Chondrocyte (in vitro differentiated cells): ENCODE measurements at regions not wholly inside any gene's neighbourhood (a gene's known extent, or its start where the extent isn't known, plus 50 kb on each side); places are given as distances from the start of the nearest gene placed in this dataset.

Source experiments
- DNase-seq: peaks from one replicate; pipeline ENCODE4 v3.0.0; 2021; ENCODE audit warnings: mixed read lengths, low spot score
- H3K27ac Mint-ChIP-seq: one replicate; pipeline ENCODE4 v1.8.0; 2021; ENCODE audit warnings: mild to moderate bottlenecking, moderate library complexity, mixed read lengths; ENCODE audit not compliant: unreplicated experiment
- H3K27me3 Mint-ChIP-seq: 2 replicates; pipeline ENCODE4 v1.8.0; 2021; ENCODE audit warnings: low read depth, mixed read lengths
- H3K36me3 Mint-ChIP-seq: 2 replicates; pipeline ENCODE4 v1.8.0; 2021; ENCODE audit warnings: low read depth, mixed read lengths
- H3K4me1 Mint-ChIP-seq: 2 replicates; pipeline ENCODE4 v1.8.0; 2021; ENCODE audit warnings: low read depth, mild to moderate bottlenecking, mixed read lengths
- H3K4me3 Mint-ChIP-seq: one replicate; pipeline ENCODE4 v1.8.0; 2021; ENCODE audit warnings: mild to moderate bottlenecking, moderate library complexity, mixed read lengths; ENCODE audit not compliant: unreplicated experiment
- H3K9me3 Mint-ChIP-seq: 2 replicates; pipeline ENCODE4 v1.8.0; 2021; ENCODE audit warnings: low read depth, mixed read lengths
- CTCF ChIP-seq: fragments of 200-600 bp; sonication (generic); IDR thresholded peaks from 2 replicates; pipeline ENCODE4 v1.5.0; 2021; ENCODE audit warnings: antibody characterized with exemption, mild to moderate bottlenecking, moderate library complexity

- TF ChIP-seq CTCF, result no peak
- H3K27ac Mint-ChIP-seq, result peak overlapping the region; percentile 76
- H3K27me3 Mint-ChIP-seq, result no peaks in the 10 kb centered on the region
- peaks cover 58% of the 10 kb centered on the region for H3K4me1 Mint-ChIP-seq
- H3K9me3 Mint-ChIP-seq, result no peaks in the 10 kb centered on the region
- no peak for DNase-seq
- H3K36me3 Mint-ChIP-seq, result peaks cover 1% of the 10 kb centered on the region
- H3K4me3 Mint-ChIP-seq, result no peak overlapping the region
Observed at GRCh38 chr5:111836426-111836825, 79.4 kb upstream of the NREP start.

- DNase-seq, result no peak
- H3K36me3 Mint-ChIP-seq, result peaks cover 6% of the 10 kb centered on the region
- H3K27me3 Mint-ChIP-seq, result no peaks in the 10 kb centered on the region
- H3K4me3 Mint-ChIP-seq, result no peak overlapping the region
- H3K27ac Mint-ChIP-seq, result peak overlapping the region; percentile 62
- peaks cover 56% of the 10 kb centered on the region for H3K4me1 Mint-ChIP-seq
- no peaks in the 10 kb centered on the region for H3K9me3 Mint-ChIP-seq
- peak; percentile 60 for TF ChIP-seq CTCF
Observed at GRCh38 chr5:111834926-111835599, 78.1 kb upstream of the NREP start.

GRCh38 chr5:111830333-111830732, 73.3 kb upstream of the NREP start:
- H3K4me3 Mint-ChIP-seq, result no peak overlapping the region
- TF ChIP-seq CTCF, result no peak
- peaks cover 14% of the 10 kb centered on the region for H3K36me3 Mint-ChIP-seq
- peak overlapping the region; percentile 90 for H3K27ac Mint-ChIP-seq
- no peaks in the 10 kb centered on the region for H3K27me3 Mint-ChIP-seq
- DNase-seq, result no peak
- peaks cover 6% of the 10 kb centered on the region for H3K9me3 Mint-ChIP-seq
- peaks cover 39% of the 10 kb centered on the region for H3K4me1 Mint-ChIP-seq

- TF ChIP-seq CTCF, result no peak
- H3K36me3 Mint-ChIP-seq, result peaks cover 14% of the 10 kb centered on the region
- peak overlapping the region; percentile 90 for H3K27ac Mint-ChIP-seq
- H3K4me3 Mint-ChIP-seq, result no peak overlapping the region
- no peaks in the 10 kb centered on the region for H3K27me3 Mint-ChIP-seq
- DNase-seq, result no peak
- H3K4me1 Mint-ChIP-seq, result peaks cover 33% of the 10 kb centered on the region
- peaks cover 6% of the 10 kb centered on the region for H3K9me3 Mint-ChIP-seq
Observed at GRCh38 chr5:111829701-111830100, 72.7 kb upstream of the NREP start.

GRCh38 chr5:111826064-111826463, 69.1 kb upstream of the NREP start:
- no peak for TF ChIP-seq CTCF
- DNase-seq, result no peak
- Mint-ChIP-seq H3K27ac (no peak overlapping the region), H3K27me3 (no peaks in the 10 kb centered on the region), H3K9me3 (peaks cover 6% of the 10 kb centered on the region), H3K36me3 (peaks cover 9% of the 10 kb centered on the region), H3K4me1 (peaks cover 28% of the 10 kb centered on the region), H3K4me3 (no peak overlapping the region)
